ENCODE measurements at regions not wholly inside any gene's neighbourhood (a gene's known extent, or its start where the extent isn't known, plus 50 kb on each side); places are given as distances from the start of the nearest gene placed in this dataset.
A peak's percentile ranks its signal among the peaks of the same experiment; 100 is the strongest.

DNA sequence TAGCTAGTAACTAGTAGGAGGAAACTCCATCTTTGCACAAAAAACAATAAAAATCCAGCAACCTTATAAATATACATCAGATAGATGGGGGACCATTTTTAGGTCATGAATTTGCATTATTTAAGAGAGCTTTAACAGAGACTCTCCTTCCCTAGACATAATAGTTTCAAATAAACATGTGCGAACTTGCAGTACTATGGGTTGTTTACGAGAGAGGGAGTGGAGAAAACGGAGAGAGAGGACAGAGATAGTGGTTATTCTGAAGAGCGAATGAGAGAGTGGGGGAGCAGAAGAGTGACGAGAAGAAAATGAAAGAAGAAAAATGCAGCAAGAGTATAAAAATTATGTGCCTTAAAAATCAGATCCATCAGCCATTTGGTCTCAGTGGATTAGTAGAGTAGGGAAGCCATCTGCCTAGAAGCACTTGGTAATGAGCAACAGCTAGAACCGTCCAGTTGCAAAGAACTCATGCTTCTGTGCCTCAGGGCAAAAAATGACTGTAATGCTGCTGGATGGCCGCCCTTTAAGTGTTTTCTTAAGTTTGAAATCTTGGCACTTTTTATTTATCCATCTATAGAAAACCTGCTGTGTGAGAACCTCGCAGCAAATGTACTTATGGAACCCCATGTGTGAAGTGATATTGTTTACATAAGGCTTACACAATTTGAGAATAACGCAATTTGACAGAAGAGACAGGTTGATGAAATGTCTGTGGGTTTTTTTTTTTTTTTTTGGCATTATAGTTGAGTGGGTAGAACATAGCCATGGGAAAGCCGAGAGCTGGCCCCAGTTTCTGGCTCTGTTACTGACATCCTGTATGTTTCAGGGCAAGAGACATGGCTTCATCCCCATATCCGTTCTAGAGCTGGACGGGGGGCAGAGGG is 95.6 kb upstream of the ZNF608 start:
- peak; percentile 72 for DNase-seq

DNA sequence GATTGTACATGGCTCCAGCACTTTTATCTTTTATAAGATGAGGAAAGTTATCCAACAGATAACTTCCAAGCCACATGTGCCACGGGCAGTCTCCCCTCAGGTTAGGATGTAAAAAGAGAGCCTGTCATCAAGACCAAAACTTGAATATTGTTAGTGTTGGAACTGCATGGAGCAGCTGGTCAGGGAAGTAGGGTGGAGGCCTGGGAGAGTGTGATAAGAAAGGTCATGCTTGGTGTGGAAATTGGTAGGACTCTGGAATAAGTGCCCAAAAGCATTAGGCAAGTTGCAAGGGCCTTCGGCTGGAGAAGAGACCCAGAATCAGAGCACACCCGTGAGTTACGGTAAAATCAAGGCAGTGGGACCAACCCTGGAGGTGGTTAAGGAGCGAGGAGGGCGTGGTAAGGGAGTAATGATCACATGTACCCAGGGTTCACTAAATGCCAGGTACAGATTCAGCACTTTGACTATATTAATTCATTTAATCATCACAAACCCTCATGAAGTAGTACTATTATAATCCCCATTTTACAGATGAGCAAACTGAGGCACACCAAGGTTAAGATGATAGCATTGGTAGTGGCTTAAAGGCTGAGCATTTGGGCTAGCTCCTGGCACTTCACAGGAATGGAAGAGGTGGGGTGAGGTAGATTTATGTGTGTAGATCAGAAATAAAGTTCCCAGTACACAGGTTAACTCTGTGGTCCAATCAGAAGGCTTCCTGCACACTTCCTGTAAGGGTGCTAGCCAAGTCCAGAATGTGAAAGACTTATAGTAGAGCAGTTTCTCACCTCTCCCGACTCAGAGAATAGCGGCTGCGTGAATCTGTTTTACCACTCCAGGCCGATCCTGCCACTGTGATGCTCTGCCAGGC is 96.5 kb upstream of the ZNF608 start:
- no peak for DNase-seq

DNA sequence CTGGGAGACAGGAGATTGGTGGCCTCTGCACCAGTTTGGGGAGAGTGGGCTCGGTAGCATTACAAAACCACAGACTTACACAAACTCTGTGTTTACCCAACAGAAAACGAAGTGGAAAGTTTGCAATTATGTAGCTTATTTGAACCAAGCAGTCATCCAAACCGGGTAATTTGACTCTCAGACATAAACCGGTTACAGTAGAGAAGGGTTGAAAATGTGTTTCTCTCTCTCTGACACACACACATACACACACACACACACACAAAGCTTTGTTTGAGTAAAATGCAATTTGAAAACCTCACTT is 97.1 kb upstream of the ZNF608 start:
- no peak for DNase-seq

DNA sequence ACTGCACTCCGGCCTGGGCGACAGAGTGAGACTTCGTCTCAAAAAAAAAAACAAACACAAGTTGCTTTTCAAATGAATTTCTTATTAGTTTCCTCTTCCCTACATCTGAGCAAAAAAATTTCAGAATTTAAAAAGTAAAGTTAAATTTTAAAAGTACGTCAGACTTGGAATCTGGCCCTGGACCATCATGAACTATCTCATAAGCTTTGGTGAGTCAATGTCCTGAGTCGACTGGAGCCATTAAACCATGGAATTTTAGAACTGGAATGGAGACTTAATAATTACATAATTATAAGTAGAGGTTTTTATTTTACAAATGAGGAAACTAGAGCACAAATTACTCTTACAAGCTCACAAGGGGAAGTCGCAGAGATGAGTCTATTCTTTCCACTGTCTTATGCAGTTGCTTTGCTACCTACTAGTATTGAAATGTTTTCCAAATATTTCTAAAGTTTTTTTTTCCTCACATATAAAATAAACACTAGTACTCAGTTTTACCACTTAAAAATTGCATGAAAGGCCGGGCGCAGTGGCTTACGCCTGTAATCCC is 98.0 kb upstream of the ZNF608 start:
- no peak for DNase-seq

DNA sequence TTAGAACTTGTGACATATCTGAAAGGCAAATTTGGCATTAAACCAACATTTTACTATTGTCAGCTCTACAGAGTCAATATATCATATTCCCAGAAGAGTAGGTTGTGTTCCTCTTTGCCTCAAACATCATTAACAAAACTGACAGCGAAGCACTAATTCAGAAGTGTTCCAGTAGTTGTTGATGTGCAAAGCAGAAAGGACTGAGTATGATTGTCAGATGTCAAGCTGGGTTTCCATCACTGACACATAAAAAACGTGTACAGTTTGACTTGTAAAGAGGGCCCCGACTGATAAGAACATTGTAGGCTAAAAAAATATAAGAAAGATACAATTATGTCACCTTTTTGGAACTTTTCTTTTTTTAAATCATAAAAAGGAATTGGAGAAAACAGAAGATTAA is 101.5 kb upstream of the ZNF608 start:
- no peak for DNase-seq

DNA sequence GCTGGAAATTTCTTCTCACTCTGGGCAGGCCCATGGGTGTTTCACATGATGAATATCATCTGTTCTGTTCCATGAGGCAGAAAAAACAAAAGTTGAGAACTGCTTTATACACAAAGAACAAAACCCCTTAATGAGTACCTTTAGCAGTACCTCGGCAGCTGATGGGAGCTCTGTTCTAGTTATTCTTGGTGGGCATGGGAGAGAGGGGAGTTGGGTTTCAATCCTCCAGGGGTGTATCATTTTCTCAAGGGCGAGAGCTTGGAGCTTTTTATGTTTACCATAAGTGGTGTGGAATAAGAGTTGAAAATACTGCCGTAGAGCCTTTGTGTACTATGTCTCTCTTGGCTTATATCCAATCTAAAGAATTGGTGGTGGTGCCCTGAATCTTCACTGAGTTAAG is 103.3 kb upstream of the ZNF608 start:
- DNase-seq = no peak

DNA sequence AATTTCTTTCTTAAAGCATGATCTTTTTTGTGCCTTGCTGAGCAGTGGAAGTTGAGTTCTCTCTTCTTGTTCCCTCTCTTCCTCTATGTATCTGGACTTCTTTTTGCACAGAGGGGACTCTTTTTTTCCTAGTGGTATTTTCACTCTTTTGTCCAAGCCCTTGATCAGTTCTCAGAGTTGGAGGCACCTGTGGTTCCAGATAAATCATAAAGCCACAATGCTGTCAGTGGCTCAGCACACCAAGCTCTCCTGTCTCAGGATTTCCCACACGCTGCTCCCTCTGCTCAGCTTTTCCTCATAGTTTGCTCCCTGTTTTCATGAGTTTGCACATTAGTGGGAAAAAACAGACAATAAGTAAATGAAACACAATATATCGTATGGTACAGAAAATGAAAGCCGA is 110.3 kb upstream of the ZNF608 start:
- DNase-seq = no peak

DNA sequence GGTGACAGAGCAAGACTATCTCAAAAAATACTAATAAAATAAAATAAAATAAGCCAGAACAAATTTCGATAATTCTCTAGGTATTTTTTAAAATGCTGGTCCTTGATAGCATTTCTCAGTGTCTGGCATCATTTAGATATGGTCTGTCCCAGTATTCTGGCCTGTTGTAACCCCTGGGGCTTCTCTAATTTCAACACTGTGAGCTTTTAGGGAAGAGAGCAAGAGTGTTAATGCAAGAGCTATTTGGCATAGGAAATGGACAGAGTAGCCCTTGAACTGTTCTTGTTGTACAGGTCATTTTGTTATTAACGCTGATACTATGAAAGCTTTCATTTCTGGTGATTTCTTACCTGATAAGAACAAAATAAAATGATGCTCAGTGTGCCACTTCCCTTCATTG is 112.2 kb upstream of the ZNF608 start:
- DNase-seq = no peak

DNA sequence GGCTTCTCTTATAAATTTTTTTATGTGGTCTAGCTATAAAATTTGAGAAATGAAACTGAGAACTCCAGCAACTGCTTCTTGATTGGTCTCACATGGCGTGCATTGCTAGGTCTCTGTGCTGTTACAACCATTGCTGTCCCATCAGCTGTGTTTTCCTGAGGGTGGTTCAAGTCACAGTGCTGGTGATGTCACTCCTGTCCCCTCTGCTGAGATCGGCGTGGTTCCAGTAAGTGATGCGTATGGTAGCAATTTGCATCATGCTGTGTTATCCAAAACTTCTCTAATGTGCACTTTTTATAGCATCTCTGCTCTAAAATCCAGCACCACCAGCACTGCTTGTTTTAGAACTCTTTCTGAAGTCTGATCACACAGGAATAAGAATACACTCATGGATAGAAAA is 112.6 kb upstream of the ZNF608 start:
- DNase-seq = peak; percentile 34

DNA sequence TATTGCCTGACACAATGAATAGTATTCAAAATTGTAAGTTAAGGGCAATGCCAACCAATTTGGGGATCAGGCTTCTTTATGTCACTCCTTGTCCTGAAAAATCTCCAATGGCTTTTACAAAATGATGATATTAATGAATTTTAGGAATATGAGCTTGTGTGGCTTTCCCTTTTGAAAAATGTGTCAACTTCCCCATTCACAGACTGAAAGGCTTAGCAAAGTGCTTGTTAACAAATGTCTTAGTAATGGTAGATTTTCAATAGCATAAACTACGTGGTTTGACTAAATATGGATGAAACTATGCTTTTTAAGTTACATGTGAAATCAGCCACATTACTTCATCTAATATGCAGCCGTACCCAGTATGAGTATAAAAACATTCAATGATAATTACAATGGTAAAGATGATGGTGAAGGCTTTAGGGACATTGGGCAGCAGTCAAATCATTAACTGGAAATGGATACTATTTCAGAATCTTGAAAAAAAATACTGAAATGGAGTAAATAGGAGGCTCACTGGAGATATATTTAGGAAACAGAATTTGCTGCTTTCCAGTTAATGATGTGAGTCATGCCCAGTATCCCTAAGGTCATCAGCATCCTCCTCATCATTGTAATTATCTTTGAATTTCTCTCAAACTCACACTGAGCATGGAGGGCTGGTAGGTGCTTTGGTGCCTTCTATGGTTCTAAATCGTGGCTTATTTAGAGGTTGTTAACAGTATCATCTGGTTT is 113.3 kb upstream of the ZNF608 start:
- DNase-seq = no peak

DNA sequence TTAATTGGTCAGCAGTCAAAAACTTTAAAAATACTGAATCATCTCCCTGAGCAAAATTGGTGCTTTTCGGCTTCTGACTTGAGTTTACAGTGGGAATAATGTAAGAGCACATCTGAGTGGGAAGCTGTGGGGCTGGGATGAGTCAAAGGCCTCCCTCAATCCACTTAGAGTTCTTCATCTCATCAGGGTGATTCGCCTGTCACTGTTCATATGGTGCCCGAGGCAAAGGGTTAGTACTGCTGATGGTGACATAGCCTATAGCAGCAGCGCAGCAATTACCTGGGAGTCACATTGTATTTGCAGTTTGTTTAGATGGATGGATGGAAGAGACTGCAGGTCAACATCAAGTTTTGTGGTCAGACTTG is 113.8 kb upstream of the ZNF608 start:
- peak; percentile 26 for DNase-seq

DNA sequence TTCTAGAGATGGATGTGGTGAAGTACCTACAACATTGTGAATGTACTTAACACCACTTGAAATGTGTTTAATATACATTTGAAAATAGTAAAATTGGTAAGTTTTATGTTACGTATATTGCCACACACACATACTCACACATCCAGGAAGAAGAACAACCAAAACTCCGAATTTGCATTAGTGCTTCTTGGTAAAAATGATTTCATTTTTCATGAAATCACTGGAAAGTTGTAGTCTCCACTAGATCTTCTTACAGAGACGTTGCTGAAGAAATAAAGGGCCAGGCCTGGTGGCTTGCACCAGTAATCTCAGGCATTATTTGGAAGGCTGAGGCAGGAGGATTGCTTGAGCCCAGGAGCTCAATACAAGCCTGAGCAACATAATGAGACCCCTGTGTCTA is 118.6 kb upstream of the ZNF608 start:
- DNase-seq = no peak

DNA sequence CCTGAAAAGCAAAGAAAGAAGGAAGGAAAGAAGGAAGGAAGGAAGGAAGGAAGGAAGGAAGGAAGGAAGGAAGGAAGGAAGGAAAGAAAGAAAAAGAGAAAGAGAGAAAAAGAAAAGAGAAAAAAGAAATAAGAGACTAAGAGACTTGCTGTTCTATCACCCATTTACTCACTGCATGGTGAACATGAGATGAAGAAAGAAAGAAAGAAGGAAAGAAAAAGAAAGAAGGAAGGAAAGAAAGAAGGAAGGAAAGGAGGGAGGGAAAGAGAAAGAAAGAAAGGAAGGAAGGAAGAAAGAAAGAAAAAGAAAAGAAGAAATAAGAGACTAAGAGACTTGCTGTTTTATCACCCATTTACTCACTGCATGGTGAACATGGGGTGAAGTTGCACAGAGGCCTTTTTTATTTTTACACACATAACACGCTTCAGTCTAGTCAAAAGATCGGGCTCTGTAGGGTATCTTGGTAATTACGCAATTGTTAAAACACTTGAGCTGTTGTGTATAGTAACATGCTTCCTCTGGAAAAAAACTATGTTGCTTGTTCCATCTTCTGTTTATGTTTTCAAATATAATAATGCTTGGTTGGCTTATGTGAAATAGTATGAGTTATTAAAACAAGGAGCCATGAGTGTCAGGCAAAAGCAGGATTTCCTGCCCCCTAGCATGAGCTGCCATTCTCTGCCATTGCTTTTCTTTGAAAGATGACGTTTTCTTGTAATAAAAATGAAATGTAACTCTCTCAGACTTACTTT is 119.3 kb upstream of the ZNF608 start:
- no peak for DNase-seq

DNA sequence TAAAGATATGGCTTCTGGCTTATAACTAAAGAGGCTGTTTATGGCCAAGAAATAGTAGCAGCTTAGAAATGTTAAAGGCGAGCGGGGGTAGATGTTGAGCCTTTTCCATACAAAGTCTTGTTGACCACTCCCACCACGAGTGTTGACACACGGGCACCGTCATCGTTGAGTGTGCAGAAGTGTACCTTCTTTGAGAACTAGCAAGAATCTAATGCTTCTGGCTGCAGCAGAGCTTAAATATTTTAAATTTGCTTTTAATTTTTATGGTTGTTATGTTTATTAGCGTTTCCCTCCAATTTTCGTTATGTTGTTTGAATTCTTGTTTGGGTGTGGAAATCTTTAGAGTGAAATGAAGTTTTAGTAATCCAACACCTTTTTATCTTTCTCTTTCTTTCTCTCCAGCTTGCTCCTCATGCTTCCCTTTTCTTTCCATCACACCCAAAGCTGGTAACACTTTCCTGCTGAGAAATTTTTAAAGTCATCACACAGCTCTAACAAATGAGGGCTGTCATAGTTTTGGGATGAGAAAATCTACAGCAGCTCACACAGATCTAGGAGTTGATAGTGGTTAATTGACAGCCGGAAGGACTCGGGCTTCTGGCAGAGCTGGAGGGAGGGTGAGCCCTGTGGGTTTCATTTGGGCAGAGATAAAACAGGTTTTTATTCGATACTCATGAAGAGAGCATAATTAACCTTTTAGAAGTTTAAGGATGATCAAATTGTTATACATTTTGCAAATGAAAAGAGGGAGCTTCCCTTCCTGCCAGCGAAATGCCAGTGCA is 120.1 kb upstream of the ZNF608 start:
- peak; percentile 67 for DNase-seq

DNA sequence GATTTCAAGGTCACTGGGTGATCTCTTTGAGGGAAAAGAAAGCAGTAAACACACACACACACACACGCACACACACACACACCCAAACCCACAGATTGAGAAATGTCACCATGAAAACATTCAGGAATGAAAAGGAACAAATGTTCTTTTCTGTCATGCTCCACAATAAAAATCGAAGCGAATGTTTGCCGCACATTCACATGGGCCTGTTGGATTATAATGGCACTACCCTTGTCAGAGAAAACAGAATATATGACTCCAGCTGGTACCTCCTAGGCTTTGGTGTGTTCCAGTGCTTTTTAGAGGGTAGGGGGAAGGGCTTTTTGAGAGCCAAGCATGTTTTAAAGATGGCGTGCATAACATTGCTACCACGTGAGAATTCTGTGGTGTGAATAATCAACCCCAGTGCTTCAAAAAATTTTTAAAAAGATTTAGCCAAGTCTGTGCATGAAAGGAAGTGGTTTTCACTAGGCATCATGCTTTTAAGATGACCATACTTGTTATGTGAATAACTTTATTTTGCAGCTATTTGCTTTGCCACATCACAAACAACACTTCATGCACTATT is 120.8 kb upstream of the ZNF608 start:
- DNase-seq = no peak

DNA sequence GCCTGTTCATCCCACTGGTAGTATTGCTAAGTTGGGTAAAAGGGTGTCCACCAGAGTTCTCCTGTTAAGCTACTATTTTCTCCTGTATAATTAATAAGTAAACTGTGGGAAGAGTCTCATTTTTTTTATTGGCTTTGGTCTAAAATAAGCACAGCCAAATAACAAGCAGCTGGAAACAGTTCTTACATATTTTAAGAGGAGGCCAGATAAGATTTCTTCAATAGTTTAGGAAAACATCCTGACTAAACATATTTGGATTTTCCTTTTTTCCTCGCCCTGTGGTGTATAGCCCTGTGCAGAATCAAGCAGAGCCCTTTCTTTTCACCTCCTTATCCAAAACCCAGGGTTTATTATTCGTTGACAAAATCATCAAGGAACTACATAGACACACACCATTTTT is 122.2 kb upstream of the ZNF608 start:
- DNase-seq = no peak

DNA sequence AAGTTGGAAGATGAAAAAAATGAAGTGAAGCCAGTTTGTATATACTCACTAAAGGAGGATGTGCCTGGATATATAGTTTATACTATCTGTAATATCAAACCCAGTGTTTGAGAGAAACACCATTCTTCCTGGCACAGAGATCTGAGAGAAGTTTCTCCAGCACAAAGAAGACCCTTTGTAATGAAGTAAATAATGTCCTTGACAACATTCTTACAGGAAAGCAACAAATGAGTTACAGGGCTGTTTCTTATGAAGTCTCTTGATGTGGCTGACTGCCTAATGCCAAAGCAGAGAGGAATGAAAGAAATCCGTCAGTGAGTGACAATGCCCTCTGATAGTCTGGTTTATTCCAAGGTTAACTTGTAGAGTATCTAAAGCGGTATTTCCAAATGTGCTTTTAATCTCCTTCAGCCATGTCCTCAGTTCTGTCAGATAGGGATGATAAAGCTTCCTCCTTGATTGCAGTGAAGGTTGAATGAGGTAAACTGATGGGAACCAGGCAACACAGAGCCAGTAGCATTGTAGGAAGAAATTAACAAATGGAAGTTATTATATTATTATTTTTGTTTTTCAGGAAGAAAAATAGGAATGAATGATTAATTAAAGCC is 123.1 kb upstream of the ZNF608 start:
- DNase-seq = no peak

DNA sequence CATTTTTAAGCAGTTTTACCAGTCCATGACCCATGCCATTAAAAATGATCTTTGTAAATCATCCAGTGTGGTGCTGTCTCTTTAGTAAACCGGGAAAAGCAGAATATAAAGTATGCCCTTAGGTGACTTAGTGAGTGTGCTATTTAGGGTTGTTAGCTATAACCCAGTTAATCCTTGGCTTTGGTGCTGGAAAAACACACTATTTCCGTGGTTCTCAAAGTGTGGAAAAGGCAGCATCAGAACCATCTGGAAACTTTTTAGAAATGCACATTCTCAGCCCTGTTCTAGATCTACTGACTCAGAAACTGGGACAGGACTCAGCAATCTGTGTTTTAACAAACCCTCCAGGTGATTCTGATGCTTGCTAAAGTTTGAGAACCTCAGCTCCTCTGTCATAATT is 123.6 kb upstream of the ZNF608 start:
- DNase-seq = no peak

DNA sequence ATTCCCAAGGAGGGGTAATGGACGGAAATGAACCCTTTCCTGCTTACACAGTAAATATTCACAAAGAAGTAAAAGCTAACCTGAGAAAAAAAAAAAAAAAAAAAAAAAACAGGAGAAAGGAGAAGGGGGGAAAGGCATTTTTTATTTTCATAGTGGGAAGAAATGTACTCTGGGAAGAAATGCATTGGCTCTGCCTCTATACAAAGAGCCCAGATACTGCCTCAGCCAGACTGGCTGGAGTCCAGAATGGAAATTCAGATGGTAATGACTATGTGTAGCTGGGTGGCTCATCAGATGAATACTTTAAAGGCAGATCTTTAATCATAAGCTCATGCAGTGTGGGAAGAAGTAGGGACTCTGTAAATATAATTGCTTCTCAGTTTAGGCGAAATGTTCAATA is 124.9 kb upstream of the ZNF608 start:
- DNase-seq = no peak

DNA sequence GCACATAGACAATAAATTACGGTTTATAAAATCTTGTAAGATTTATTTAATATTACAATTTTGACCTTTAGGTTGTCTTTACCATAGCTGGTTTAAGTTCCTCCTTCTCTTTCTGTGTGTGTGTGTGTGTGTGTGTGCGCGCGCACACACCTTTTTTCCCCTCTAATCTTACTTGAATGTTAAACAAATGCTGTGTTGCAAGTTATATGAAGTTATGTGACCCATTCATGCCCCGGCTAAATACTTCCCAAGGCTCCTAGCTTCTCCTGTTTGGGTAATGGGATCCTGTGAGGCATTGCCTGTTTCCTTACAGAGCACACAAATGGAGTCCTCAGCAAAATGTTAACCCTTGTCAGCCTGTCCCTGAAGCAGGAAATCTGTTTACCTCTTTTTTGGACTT is 125.6 kb upstream of the ZNF608 start:
- DNase-seq = no peak

DNA sequence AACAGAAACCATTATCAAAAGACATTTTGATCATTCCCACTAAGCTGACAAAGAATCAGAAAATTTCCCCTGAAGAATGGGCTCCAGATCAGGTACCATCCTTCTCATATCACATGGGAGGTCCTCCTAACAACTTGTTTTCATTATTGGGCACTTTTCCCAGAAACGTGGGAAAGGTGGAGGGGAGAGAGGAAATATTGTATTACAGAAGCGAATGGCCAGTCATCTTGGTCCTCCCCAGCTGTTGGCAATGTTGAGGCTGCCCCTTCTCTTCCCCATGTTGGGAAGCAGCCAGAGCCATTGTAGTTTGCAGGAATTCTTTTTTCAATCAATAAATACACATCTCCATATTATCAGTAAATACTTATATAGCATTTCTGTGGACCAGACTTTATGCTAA is 126.2 kb upstream of the ZNF608 start:
- DNase-seq = no peak

Data from eye (tissue), 1 donor.